GOT3 (cell line): ENCODE measurements at regions not wholly inside any gene's neighbourhood (a gene's known extent, or its start where the extent isn't known, plus 50 kb on each side); places are given as distances from the start of the nearest gene placed in this dataset.

Experiments used
- DNase-seq: peaks from one replicate; lab custom pipeline; 2025; ENCODE audit warnings: mixed read lengths; lab: John Stamatoyannopoulos, UW

DNA sequence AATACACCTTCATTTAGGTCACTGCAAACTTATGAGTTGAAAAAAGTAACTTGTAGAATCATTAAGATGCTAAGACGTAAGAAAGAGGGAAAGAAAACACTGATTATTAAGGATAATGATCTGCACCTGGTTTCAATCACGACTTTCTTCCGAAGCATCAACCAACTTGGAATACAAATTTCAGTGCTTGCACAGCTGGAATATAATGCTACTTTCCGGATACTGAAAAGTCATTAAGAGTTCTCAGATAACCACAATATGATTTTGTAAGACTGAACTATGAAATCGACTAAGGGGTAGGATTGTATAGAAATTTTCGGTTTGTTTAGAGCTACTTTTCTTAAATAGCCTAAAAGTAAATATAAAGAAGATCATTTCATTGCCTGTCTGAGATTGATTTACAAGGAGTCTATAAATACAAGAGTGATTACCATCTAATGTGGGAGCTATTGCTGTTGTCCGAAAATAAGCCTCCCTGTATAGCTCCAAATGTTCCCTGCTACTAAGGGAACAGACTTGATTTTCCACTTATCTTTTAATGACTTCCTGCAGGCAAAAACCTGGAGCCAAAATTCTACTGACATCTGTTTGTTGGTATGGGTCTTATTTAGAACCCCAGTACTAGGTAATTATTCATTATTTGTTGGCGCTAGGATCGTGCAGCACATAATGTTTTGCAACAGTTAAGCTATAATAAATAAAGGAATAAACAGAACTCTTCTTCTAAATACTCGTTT, 673.3 kb downstream of the KCNT2 start:
- no peak for DNase-seq

DNA sequence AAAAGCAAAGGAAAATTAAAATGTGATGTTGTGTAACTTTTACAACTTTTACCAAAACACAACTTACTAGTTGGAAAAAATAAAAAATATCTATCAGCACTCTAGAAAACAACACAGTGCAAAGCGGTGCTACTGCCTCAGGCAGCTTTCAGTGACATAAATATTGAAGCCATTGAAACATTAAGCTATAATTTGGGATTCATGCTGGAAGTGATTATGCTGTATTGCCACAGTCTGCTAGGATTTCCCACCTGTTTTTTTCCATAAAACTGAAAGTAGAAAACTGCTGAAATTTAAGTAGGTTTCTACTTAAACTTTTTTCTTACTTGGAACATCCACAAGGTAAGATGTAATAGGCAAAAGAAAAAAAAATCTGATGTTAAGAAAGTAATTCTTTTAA, 674.4 kb downstream of the KCNT2 start:
- no peak for DNase-seq

DNA sequence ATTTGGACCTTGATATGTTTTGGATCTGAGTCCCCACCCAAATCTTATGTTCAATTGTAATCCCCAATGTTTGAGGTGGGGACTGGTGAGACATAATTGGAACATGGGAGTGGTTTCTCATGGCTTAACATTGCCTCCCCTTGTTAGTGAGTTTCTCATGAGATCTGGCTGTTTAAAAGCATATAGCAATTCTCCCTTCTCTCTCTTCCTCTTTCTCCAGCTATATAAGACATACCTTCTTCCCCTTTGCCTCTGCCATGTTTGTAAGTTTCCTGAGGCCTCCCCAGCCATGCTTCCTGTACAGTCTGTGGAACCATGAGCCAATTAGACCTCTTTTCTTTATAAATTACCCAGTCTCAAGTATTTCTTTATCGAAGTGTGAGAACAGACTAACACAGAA, 692.4 kb downstream of the KCNT2 start:
- no peak for DNase-seq

DNA sequence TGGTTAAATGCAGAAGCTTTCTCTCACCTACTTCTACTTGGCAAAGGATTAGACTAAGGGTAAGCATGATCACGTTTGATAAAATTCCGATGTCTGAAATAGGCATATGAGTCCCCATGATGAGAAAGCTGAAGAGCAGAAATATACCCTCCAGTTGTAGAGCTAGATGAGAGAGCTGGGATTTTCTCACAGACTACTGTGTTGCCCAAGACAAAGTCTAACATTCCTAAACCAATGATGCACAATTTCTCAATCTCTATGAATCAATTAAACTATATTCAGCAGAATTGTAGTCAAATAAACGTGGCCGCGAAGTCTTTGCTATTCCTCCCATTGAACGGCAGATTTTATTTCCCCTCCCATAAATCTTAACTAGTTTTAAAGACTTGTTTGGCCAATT, 699.2 kb downstream of the KCNT2 start:
- no peak for DNase-seq

DNA sequence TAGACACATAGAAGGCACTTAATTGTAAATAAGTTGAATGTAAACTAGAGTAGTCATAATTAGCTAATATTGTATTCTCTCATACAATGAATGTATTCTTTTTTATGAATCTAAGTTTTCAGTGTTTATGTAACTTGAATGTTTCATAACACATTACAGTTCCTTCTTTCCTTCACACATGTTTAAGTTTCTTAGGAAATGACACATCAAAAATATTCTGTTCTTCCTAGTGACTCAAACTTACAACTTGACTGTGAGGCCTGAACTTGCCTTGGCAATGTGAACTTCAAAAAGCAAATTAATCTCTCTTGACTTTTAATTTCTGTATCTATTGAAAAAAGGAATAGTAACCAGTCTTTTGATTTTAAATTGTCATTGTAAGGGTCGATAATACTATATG, 700.1 kb downstream of the KCNT2 start:
- no peak for DNase-seq

DNA sequence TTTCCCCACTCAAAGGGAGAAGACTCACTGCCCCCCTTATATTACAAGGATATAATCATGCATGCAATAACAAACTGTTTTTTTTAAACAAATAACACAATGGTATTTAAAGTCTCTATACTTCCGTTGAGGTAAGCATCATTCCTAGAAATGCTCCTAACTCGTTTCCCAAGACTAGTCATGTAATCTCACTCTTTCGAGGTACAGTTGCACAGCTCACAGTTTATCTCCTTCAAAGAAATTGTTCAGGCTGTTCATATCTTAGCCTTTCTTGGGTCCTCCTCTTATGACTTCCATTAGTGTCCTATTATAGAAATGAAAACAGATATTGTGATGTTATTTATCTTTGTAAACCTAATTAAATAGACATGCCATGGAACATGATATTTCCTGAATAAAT, 705.0 kb downstream of the KCNT2 start:
- DNase-seq = no peak

DNA sequence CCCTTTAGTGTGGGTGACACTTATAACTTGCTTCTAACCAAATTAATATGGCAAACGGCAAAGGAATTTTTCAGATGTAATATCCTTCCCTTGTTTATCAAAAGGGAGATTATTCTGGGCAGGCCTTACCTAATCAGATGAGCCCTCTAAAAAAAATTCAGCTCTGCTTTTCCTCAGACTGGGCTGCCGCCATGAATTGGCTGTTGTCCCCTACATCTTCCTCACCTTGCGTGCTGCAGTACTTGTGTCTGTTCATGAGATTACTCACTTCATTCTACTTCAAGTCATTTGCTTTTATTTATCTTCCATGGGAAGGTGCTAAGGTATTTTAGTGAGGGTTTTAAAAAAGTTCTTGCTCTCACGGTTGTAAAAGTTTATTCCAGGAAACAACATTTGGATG, 705.5 kb downstream of the KCNT2 start:
- no peak for DNase-seq

DNA sequence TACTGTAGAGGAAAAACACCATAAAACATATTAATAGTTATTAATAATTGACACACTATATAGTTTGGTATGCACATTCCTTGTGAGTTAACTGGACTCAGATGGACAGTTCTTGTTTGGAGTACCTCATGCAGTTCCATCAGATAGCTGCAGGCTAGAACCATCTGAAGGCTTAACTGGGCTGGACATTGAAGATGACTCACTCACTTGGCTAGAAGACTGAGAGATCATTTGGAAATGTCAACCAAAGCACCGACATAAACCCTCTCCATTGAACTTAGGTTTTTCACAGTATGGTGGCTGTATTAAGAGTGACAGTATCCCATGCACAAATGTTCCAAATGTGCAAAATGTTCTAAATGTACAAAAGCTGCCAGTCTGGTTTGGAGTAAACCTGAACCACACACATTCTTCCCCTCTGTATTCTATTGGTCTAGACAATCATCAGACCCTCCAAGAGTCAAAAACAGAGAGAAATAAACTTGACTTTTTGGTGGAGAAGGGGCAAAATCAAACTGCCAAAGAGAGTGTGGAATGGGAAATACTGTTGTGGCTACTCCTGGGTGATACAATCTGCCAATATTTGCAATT, 708.4 kb downstream of the KCNT2 start:
- DNase-seq = no peak

DNA sequence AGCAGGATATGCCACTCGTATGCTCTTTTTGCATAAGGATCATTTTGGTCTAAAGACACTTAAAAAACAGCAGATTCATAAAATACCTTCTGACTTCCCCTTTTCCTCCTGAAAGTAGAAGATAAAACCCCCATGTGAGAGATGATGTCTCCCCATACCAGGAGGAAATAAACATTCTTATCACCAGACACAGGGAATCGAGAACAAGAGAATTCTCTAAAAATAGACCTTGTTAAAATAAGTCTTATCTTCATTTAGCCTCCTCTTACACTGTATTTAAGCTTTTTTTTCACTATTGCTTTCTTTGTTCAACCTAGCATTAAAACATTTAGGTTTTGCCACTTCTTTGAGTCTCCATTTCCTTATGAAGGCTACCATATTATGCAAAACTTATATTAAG, 709.3 kb downstream of the KCNT2 start:
- no peak for DNase-seq

DNA sequence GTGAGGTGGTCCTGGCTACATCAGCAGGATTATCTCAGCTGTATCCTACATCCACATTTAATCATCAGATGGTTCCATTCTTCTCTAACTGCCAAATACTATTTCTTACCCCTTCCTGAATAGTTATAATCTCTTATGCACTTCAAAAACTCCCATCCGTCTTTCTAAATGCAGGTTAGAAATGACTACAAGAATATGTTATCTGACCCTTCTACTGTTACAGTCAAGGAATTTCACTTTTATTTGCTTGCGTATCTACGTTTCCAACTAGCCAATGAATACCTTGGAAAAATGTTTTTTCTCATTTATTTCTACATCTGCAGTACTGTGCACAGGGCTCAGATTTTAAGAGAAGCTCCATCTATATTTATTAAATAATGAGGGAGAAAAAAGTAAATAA, 709.9 kb downstream of the KCNT2 start:
- no peak for DNase-seq

DNA sequence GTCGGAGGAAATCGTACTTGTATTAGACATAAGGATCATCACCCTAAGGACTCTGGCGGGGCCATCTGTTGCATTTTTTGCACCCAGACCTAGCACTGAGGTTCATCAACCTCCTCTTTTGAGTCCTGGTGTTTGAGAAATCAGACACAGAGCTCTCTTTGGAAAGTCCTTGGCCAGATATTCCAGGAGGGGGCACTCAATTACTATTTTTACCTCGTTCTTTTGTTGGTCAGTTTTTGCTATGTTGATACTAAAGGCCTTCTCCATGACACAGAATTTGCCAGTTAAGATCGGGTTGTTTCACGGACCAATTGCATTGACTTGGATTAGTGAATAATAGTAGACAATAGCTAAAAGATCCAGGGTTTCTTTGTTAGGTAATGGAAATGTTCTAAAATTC, 711.2 kb downstream of the KCNT2 start:
- DNase-seq = no peak

DNA sequence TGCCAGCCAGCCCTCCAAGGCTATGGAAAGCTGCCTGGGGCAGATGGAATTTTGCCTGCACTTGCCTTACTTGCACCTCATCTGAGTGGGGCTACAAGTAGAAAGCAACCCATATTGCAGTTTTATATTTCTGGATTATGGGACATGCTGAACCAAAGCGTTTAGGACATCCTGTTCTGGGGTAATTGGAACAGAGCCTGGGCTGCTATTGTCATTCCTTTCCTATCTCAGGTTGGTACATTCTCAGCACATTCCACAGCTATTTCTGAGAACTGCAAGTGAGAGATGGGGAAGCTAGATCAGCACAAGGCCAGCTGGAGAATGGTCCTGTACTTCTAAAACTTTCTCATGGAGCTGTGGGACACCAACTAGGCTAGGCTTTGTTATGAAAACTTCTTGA, 713.8 kb downstream of the KCNT2 start:
- DNase-seq = no peak

DNA sequence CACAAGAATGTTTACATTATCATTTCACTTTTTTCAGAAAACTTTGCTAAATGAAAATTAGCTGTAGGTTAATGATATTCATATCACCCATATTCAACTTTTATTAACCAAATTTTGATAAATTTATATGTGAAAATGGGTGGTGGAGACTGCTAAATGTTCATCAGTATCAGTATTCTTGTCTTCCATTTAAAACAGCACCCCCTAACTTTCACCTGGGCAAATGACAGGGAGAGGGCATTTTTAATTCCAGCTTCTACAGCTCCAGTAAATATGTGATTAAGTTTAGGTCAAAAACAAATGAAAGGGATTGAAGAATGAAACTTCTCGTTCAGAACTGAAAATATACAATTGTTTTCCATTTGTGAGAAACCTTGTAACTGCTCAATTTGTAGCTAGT, 722.2 kb downstream of the KCNT2 start:
- DNase-seq = no peak

DNA sequence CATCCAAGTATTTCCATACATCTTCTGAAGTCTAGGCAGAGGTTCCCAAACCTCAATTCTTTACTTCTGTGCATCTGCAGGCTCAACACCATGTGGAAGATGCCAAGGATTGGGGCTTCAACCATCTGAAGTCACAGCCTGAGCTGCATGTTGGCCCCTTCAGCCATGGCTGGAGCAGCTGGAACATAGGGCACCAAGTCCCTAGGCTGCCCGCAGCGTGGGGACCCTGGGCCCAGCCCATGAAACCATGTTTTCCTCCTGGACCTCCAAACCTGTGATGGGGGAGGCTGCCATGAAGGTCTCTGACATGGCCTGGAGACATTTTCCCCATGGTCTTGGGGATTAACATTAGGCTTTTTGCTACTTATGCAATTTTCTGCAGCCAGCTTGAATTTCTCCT, 729.8 kb downstream of the KCNT2 start:
- DNase-seq = no peak

DNA sequence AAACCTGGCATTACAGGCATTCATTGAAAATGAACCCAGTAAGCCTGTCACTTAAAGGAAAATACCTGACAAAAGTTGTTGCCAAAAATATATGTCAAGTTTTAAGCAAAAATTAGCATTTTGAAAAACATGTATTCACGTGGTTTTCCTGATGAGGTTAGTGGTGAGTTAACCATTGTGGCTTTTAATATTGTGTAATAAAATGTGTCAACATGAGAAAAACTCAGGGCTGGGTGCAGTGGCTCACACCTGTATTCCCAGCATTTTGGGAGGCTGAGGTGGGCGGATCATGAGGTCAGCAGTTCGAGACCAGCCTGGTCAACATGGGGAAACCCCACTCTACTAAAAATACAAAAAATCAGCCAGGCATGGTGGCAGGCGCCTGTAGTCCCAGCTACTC, 731.4 kb downstream of the KCNT2 start:
- DNase-seq = no peak

DNA sequence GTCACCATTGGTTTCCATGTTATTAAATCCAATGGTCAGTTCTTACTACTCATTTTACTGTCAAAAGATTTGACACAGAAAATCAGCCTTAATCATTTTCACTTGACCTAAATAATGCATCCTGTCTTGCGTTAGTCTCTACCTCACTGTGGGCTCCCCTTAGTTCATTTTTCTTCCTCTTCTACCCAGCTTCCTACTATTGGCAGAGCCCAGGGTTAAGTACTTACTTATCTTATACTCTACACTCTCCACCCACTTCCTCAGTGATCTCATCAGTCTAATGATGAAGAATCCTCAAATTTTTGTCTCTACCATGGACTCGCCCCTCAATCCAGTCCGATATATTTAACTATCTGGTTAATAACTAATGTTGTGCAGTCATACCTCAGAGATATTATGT, 735.9 kb downstream of the KCNT2 start:
- no peak for DNase-seq

DNA sequence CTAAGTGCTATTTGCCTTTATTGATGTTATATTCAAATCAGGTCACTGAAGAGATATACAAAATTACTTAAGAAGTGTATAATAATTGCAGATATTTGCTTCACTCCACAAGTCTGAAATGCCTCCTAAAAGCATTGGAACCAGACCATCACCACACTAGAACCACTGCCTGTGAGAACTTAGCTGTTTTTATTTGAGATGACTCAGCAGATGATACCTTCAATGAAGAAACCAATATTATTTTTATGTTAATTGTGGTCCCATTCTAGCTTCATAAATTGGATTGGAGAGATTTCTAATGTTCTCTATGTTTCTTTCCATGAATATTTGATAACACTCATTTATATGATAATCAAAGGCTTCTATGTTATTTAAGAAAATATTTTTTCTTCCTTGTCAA, 740.6 kb downstream of the KCNT2 start:
- no peak for DNase-seq

DNA sequence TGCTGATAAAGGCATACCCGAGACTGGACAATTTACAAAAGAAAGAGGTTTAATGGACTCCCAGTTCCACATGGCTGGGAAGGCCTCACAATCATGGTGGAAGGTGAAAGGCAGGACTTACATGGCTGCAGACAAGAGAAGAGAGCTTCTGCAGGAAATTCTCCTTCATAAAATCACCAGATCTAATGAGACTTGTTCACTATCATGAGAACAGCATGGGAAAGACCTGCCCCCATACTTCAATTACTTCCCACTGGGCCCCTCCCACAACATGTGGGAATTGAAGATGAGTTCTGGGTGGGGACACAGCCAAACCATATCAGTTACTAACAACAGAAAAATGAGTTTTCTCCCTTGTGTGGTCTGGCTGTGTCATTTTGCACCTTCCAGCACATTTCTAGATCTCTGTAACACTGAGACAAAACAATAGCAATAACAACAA, 741.4 kb downstream of the KCNT2 start:
- no peak for DNase-seq

DNA sequence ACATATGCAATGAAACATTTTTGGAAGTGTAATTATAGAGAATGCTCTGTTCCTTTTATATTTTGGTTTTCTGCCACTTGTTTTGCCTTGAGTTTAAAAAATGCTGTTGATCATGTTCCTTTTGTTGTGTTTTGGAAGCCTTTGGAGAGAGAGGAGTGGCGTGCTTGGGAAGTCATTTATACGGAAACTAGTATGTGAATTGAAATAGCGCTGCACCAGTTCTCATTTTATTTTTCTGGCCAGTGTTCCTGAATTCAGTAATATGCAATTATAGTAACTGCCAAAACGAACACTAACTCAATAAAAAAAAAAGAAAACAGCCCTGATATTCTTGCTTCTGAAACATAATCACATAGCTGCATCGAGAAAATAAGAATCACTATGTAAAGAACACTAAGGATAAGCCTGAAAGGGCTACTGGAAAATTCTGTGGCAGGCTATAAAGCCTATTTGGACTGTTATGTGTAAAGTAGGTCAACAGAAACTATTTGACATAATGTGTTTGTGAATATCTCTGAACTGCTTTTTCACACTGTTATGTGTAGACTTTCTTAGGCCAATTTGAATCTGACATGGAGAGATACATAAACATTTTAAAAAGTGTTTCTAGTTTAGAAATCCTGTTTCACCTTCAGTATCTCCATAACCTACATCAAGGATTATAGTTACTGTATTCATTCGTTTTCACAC, 742.0 kb downstream of the KCNT2 start:
- DNase-seq = no peak

DNA sequence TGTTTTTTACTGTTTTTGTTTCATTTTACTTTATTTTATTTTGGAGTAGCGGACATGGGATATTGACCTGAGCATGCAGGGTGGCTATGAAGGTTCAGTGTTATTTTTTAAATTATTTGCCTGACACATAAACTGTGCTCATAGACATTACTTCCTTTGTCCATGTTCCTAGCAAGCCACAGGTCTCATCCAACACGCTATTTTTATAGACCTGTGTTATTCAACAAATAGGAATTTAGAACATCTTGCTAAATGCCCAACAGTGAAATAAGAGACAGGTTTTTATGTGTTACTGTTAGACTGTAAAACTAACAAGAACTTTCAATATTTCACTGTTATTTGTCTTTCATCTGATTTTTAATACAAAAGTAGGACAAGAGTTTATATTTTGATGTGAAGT, 756.4 kb downstream of the KCNT2 start:
- no peak for DNase-seq

DNA sequence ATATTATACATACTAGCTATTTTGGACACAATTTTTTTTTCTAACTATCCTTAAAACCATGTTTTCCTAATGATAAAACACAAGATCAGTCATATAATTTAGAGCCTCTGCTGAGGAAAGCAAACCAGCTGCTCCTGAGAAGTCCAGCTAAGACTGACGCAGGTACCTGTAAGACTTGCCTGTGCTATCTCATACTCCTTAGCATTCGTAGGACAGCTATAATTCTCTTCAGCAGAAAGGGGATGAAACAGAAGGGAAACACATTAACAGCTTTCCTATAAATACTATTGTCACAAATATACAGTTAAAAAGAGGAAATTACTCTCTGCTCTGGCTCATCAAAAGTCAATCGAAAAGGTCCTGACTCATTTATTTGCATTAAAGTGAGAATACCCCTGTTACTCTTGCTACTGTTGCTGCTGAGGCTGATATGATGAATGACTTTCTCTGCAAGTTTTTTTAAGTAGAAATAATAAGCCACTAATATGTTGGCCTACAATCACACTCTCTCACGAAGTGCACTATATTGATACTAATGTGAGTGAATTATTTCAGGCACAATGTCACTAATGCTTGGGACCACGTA, 757.1 kb downstream of the KCNT2 start:
- DNase-seq = no peak

DNA sequence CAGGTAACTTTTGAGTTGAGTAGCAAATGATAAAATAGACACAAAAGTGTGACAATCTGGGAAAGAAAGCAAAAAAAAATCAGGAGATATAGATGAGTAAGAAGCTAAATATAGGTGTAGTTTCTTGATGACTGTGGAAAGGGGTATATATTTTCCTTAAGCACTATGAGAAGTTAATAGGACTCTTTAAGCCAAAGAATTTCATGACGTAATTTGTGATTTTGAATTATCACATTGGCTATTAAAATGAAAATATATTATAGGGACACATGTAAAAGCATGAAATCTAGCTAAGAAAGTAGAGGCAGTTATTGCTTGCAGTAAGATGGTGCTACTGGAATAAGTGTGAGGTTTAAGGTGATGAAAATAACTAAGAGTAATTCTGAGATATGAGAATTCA, 759.1 kb downstream of the KCNT2 start:
- DNase-seq = no peak
